ENCODE measurements at regions not wholly inside any gene's neighbourhood (a gene's known extent, or its start where the extent isn't known, plus 50 kb on each side); places are given as distances from the start of the nearest gene placed in this dataset.

DNA sequence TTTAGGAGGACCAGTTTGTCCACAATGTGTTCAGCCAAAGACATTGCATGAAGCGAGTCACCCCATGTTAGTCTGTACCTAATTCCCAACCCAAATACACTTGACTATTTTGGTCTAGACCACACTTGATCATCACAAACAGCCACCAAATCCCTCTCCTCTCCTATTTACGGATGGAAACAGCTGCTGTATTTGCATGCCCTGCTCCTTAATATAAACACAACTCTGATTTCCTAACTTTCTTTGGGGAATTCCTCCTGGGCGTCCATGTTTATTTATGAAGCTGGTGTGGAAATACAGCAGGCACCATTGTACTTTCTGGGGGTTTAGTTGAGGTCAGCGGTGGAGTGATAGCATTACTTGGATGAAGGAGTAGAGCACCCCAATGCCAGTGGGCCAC, 235.2 kb downstream of the TLE3 start:
- H3K27me3 ChIP-seq: no peaks in the 10 kb centered on the region
- H3K36me3 ChIP-seq: no peaks in the 10 kb centered on the region
- no peaks in the 10 kb centered on the region for H3K9me3 ChIP-seq
- WGBS, 2 donors: 76 to 78% methylated on average over 4 of the region's 4 CpGs
- no peaks in the 10 kb centered on the region for H3K4me1 ChIP-seq
- H3K4me3 ChIP-seq (replicated peaks in 1 of 3): no peak overlapping the region
- intact Hi-C loops (cut with DNase I): no loop called here
- TF ChIP-seq POLR2A (IDR thresholded peaks at IDR 0.05): no peak
- TF ChIP-seq, protein P1, sequence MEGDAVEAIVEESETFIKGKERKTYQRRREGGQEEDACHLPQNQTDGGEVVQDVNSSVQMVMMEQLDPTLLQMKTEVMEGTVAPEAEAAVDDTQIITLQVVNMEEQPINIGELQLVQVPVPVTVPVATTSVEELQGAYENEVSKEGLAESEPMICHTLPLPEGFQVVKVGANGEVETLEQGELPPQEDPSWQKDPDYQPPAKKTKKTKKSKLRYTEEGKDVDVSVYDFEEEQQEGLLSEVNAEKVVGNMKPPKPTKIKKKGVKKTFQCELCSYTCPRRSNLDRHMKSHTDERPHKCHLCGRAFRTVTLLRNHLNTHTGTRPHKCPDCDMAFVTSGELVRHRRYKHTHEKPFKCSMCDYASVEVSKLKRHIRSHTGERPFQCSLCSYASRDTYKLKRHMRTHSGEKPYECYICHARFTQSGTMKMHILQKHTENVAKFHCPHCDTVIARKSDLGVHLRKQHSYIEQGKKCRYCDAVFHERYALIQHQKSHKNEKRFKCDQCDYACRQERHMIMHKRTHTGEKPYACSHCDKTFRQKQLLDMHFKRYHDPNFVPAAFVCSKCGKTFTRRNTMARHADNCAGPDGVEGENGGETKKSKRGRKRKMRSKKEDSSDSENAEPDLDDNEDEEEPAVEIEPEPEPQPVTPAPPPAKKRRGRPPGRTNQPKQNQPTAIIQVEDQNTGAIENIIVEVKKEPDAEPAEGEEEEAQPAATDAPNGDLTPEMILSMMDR (IDR thresholded peaks at IDR 0.05): no peak
- H3K27ac ChIP-seq: no peak overlapping the region
- DNase-seq: no peak

- H3K27ac ChIP-seq: no peak overlapping the region
- TF ChIP-seq, protein P1 (IDR thresholded peaks at IDR 0.05): no peak
- TF ChIP-seq POLR2A (IDR thresholded peaks at IDR 0.05): no peak
- no peaks in the 10 kb centered on the region for H3K36me3 ChIP-seq
- 57% methylated on average over 2 of the region's 2 CpGs for WGBS, 2 donors
- no peak overlapping the region for H3K4me3 ChIP-seq (replicated peaks in 1 of 3)
- intact Hi-C loops (cut with DNase I): no loop called here
- H3K27me3 ChIP-seq: no peaks in the 10 kb centered on the region
- H3K9me3 ChIP-seq: no peaks in the 10 kb centered on the region
- DNase-seq: peak in 1 of 2 donors; percentile 5
- no peaks in the 10 kb centered on the region for H3K4me1 ChIP-seq
Measured at GRCh38 chr15:69863446-69863845, 234.3 kb downstream of the TLE3 start.

DNA sequence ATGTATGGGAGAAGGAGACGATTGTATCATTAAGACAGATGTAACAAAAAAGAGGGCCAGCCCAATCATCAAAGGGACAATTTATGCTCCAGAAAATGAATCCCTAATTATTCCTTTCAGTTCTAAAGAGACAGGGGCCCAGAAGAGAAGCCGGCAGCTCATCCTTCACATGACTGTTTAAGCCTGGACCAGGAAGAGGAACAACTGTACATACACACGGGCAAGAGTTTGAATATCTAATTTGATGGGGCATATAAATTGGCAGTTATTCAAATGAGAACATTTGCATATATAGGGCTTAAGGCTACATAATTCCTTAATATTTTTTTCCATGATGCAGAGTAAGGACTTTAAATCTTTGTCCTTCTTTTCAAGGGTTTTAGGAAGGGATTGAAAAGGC, 232.3 kb downstream of the TLE3 start:
- Histone ChIP-seq H3K4me1 (no peaks in the 10 kb centered on the region), H3K36me3 (no peaks in the 10 kb centered on the region), H3K27me3 (no peaks in the 10 kb centered on the region), H3K9me3 (no peaks in the 10 kb centered on the region), H3K27ac (no peak overlapping the region), H3K4me3 (replicated peaks in 1 of 3) (no peak overlapping the region)
- 87 to 92% methylated on average over 3 of the region's 3 CpGs for WGBS, 2 donors
- intact Hi-C loops (cut with DNase I): no loop called here
- no peak for DNase-seq
- TF ChIP-seq, protein P1 (IDR thresholded peaks at IDR 0.05): no peak
- TF ChIP-seq POLR2A (IDR thresholded peaks at IDR 0.05): no peak

- TF ChIP-seq, protein P1 (IDR thresholded peaks at IDR 0.05): no peak
- no peak for TF ChIP-seq POLR2A (IDR thresholded peaks at IDR 0.05)
- no peaks in the 10 kb centered on the region for H3K9me3 ChIP-seq
- H3K36me3 ChIP-seq: no peaks in the 10 kb centered on the region
- H3K27me3 ChIP-seq: no peaks in the 10 kb centered on the region
- H3K27ac ChIP-seq: no peak overlapping the region
- no peak overlapping the region for H3K4me3 ChIP-seq (replicated peaks in 1 of 3)
- DNase-seq: no peak
- WGBS, 2 donors: 77 to 89% methylated on average over 3 of the region's 3 CpGs
- intact Hi-C loops (cut with DNase I): no loop called here
- no peaks in the 10 kb centered on the region for H3K4me1 ChIP-seq
Measured at GRCh38 chr15:69868756-69869155, 229.0 kb downstream of the TLE3 start.

DNA sequence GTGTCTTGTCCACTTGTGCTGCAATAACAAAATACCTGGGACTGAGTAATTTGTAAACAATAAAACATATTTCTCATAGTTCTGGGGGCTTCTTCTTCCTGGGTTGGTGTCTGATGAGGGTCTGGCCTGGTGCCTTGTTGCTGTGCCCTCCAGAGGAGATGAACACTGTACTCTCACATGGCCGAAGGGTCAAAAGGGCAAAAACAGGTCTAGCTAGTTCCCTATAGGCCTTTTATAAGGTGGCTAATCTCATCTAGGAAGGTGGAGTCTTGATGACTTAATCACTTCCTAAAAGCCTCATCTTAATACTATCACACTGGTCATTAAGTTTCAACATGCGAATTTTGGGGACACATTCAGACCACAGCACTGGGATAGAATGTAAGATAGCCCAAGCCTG, 228.4 kb downstream of the TLE3 start:
- Histone ChIP-seq H3K27ac (no peak overlapping the region), H3K9me3 (no peaks in the 10 kb centered on the region), H3K27me3 (no peaks in the 10 kb centered on the region), H3K4me3 (replicated peaks in 1 of 3) (no peak overlapping the region), H3K4me1 (no peaks in the 10 kb centered on the region), H3K36me3 (no peaks in the 10 kb centered on the region)
- intact Hi-C loops (cut with DNase I): no loop called here
- TF ChIP-seq POLR2A (IDR thresholded peaks at IDR 0.05): no peak
- TF ChIP-seq, protein P1 (IDR thresholded peaks at IDR 0.05): no peak
- no peak for DNase-seq
- WGBS, 2 donors: 50% methylated on average over 2 of the region's 2 CpGs

Measured in thyroid gland (tissue), 4 donors.